ENCODE measurements at regions not wholly inside any gene's neighbourhood (a gene's known extent, or its start where the extent isn't known, plus 50 kb on each side); places are given as distances from the start of the nearest gene placed in this dataset.

DNA sequence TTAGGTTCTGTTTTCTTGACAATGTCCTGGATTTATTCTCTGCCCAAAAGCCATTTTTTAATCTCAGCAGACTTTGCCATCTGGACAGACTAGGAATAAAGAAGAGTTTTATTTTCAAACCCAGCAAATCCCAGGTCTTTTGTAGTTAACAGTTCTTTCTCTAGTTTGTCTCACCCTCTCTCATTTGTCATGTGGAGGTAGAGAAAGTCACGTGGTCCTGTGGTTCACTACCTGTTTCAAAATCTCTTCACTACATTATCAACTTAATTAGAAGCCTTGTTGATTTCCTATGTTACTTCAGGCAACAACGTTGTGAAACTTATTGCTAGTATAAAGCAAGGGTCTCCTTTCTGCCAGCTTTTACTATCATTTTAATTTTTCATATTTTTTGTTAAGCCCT, 1222.6 kb downstream of the EFNB2 start:
- TF ChIP-seq, protein P1, sequence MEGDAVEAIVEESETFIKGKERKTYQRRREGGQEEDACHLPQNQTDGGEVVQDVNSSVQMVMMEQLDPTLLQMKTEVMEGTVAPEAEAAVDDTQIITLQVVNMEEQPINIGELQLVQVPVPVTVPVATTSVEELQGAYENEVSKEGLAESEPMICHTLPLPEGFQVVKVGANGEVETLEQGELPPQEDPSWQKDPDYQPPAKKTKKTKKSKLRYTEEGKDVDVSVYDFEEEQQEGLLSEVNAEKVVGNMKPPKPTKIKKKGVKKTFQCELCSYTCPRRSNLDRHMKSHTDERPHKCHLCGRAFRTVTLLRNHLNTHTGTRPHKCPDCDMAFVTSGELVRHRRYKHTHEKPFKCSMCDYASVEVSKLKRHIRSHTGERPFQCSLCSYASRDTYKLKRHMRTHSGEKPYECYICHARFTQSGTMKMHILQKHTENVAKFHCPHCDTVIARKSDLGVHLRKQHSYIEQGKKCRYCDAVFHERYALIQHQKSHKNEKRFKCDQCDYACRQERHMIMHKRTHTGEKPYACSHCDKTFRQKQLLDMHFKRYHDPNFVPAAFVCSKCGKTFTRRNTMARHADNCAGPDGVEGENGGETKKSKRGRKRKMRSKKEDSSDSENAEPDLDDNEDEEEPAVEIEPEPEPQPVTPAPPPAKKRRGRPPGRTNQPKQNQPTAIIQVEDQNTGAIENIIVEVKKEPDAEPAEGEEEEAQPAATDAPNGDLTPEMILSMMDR (IDR thresholded peaks at IDR 0.05): no peak
- no peak for TF ChIP-seq POLR2A (IDR thresholded peaks at IDR 0.05)
- intact Hi-C loops (cut with DNase I; ENCODE audit: low total_unique reads): no loop called here
- Histone ChIP-seq H3K4me3 (no peak overlapping the region), H3K27ac (no peak overlapping the region), H3K27me3 (no peaks in the 10 kb centered on the region), H3K9me3 (no peaks in the 10 kb centered on the region), H3K4me1 (no peaks in the 10 kb centered on the region), H3K36me3 (no peaks in the 10 kb centered on the region)
- no peak for DNase-seq

DNA sequence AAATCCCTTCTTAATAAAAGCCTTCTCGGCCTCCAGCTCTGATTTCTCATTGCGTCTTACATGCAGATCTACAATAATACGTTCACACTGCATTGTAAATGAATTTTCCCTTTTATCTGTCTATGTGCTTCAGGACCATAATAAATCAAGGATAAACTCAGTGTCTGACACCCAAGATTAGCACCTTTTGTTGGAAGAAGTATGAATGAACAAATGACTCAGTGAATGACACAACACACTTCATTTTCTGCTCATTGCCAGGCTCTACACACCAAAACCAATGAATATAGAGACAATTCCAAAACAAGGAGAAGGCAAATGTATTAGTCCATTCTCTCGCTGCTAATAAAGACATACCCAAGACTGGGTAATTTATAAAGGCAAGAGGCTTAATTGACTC, 1224.4 kb downstream of the EFNB2 start:
- Histone ChIP-seq H3K27me3 (no peaks in the 10 kb centered on the region), H3K27ac (no peak overlapping the region), H3K36me3 (no peaks in the 10 kb centered on the region), H3K4me1 (no peaks in the 10 kb centered on the region), H3K9me3 (no peaks in the 10 kb centered on the region), H3K4me3 (no peak overlapping the region)
- no peak for DNase-seq
- TF ChIP-seq, protein P1 (IDR thresholded peaks at IDR 0.05): no peak
- no peak for TF ChIP-seq POLR2A (IDR thresholded peaks at IDR 0.05)
- intact Hi-C loops (cut with DNase I; ENCODE audit: low total_unique reads): no loop called here

DNA sequence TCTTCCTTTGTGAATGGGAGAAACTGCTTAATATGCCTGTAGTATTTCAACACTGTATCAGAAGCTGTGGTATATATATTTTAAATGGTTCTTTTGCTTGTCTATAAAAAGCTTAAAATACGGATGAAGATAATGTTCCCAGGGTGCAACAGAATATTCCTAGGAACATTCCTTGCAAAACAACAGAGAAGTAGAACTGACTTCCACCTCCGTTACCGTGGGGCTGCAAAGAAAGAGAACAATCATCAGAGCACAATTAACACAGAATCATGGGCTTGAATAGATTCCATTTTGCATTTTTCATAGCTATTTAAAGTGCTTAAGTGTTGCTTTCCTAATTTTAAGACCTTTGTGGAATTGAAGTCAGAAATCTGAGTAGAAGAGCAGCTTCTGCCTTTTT, 1227.7 kb downstream of the EFNB2 start:
- Histone ChIP-seq H3K36me3 (no peaks in the 10 kb centered on the region), H3K27me3 (no peaks in the 10 kb centered on the region), H3K4me1 (no peaks in the 10 kb centered on the region), H3K9me3 (no peaks in the 10 kb centered on the region), H3K4me3 (no peak overlapping the region), H3K27ac (no peak overlapping the region)
- DNase-seq: no peak
- intact Hi-C loops (cut with DNase I; ENCODE audit: low total_unique reads): no loop called here
- TF ChIP-seq, protein P1 (IDR thresholded peaks at IDR 0.05): no peak
- no peak for TF ChIP-seq POLR2A (IDR thresholded peaks at IDR 0.05)

DNA sequence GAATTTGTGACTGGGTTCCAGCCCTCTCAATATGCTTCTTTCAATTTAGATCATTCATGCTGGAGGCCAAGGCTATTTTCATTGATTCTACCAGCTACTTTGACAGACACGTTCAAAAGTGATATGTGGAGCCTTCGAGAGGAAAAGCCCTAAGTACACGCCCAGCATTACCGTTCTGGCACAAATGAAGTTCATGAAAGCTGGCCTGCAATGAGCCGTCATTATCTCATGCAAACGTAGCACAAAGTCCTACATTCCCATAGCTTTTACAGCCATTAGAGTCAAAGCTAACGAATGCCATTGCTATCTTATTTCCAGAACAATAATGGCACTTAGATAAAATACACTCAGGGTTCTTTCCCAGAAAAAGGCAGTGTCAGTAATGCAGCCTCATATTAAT, 1237.6 kb downstream of the EFNB2 start:
- TF ChIP-seq POLR2A (IDR thresholded peaks at IDR 0.05): no peak
- TF ChIP-seq, protein P1 (IDR thresholded peaks at IDR 0.05): no peak
- Histone ChIP-seq H3K27ac (no peak overlapping the region), H3K4me1 (no peaks in the 10 kb centered on the region), H3K9me3 (no peaks in the 10 kb centered on the region), H3K36me3 (no peaks in the 10 kb centered on the region), H3K27me3 (no peaks in the 10 kb centered on the region), H3K4me3 (no peak overlapping the region)
- no peak for DNase-seq
- intact Hi-C loops (cut with DNase I; ENCODE audit: low total_unique reads): no loop called here

DNA sequence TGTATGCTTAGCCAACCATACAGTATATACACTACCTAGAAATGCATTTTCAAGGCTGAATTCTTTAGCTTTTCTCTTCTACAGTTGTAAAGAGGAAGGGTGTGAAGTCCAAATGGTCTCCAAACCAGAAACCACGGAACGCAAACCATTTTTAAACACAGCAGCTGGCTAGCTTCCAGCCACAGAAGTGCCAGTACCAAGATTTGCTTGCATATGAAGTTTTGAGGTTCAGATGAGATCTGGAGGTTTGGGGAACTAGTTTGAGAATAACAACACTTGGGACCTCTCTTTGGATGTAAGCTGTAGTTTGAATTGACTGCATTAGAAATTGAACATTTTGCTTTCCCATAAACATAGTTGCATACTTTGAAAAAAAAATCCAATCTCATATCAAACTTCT, 1243.5 kb downstream of the EFNB2 start:
- intact Hi-C loops (cut with DNase I; ENCODE audit: low total_unique reads): no loop called here
- H3K4me1 ChIP-seq: no peaks in the 10 kb centered on the region
- no peak for TF ChIP-seq POLR2A (IDR thresholded peaks at IDR 0.05)
- TF ChIP-seq, protein P1 (IDR thresholded peaks at IDR 0.05): no peak
- H3K27ac ChIP-seq: no peak overlapping the region
- no peak for DNase-seq
- no peaks in the 10 kb centered on the region for H3K9me3 ChIP-seq
- H3K4me3 ChIP-seq: no peak overlapping the region
- H3K36me3 ChIP-seq: no peaks in the 10 kb centered on the region
- no peaks in the 10 kb centered on the region for H3K27me3 ChIP-seq
